ENCODE measurements at regions not wholly inside any gene's neighbourhood (a gene's known extent, or its start where the extent isn't known, plus 50 kb on each side); places are given as distances from the start of the nearest gene placed in this dataset.
"Not testable (repeated sequence)": the region's sequence is repeated elsewhere in the genome, so short reads cannot be mapped to it uniquely, and the experiment has no call there.

DNA sequence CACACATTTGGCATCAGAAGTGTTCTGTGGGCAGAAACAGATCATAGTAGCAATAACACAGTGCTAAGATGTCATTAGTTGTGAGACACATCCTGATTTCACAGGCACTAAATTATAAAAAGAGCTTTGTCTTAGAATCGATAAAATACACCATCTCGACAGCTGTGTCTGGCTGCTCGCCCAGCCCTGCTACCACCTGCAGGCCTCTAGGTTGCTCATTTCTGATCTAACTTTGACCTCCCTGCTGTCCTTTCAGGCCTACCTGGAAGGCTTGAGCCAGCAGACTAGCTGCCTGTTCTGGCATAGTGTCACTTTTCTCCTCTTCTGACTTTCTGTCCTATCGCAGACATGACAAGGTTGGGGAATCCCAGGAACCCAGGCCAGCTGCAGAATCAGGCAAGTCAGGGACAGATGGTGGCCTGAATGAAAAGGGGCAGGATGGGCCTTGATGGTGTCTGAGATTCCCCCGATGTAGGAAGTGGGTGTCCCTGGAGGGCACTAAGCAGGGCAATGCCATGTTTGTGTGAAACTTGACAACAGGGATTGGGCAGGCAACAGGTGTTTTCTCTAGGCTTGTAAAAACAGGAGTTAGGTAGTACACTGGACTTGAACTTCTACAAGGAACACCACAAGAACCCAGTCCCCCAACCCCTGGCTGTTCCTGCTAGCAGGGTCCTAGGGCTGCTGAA, 66.6 kb upstream of the RHOU start:
- no peak for DNase-seq (ENCODE audit: low read depth)

GRCh38 chr1:228669242-228669585, 66.1 kb upstream of the RHOU start:
- no peak for DNase-seq (ENCODE audit: low read depth)

GRCh38 chr1:228681076-228681565, 54.2 kb upstream of the RHOU start:
- DNase-seq (ENCODE audit: low read depth): not testable (repeated sequence)

DNA sequence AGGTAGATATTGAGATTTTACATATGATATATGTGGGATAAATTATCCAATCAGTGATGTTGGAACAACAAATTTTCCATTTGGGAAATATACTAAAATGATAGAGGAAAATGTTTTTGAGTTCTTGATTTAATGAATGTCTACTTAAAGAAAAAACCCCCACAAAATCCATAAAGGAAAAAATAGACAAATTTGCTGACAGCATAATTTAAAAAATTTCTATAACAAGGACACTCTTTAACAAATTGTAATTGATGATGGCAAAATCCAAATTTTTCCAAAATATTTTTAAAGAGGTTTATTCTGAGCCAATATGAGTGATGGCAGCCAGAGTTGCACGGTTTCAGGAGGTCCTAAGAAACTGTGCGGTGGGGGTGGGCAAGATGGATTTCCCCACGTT, 51.9 kb upstream of the RHOU start:
- DNase-seq (ENCODE audit: low read depth): no peak

GRCh38 chr1:228684607-228685006, 50.7 kb upstream of the RHOU start:
- DNase-seq (ENCODE audit: low read depth): no peak

DNA sequence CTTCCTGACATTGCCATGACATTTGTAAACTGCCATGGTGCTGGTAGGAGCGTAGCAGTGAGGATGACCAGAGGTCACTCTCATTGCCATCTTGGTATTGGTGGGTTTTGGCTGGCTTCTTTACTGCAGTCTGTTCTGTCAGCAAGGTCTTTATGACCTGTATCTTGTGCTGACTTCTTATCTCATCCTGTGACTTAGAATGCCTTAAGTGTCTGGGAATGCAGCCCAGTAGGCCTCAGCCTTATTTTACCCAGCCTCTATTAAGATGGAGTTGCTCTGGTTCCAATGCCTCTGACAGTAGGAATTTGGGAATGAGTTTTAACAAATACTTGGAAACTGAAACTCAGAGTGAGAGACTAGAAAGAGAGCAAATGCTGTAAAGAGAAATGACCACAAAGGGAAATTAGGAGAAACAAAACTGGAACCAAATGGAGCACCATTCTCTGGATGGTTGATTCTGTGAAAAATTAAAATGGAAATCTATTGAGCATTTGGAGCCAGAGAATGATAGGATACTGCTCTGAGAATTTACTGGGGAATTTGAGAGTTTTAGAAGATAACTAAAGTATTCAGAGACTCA, 50.1 kb upstream of the RHOU start:
- no peak for DNase-seq (ENCODE audit: low read depth)

All from stimulated activated CD8-positive, alpha-beta memory T cell treated with anti-CD3 and anti-CD28 coated beads, Interleukin-7, amount 100 ng/mL, for 24 hours (primary cell).